ENCODE measurements at regions not wholly inside any gene's neighbourhood (a gene's known extent, or its start where the extent isn't known, plus 50 kb on each side); places are given as distances from the start of the nearest gene placed in this dataset.
"Not testable (repeated sequence)": the region's sequence is repeated elsewhere in the genome, so short reads cannot be mapped to it uniquely, and the experiment has no call there.

DNA sequence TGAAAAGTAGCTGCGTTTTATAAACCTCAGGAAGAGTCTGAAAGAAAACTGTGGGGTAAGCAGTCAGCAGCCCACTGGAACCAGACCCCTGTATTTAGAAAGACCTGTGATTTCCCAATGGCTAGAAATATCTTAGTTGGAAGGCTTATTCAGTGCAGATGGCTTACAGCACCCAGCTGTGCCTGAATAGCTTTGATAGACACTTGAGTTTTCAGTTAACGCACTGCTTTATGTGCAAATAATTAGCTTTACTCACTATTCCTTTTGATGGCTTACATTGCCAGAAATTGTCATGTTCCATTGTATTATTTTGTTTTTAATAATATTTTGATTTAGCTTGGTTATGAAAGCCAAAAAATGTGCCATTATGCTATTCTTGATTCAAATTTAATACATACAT, 465.3 kb upstream of the SYNCRIP start:
- no peaks in the 10 kb centered on the region for H3K27me3 Mint-ChIP-seq (ENCODE audit: low read depth)
- no peak for TF ChIP-seq CTCF (IDR thresholded peaks at IDR 0.05; ENCODE audit: unreplicated experiment in 3 of 3)
- H3K36me3 Mint-ChIP-seq (ENCODE audit: low read depth): no peaks in the 10 kb centered on the region
- no peak overlapping the region for H3K4me3 Mint-ChIP-seq
- no peaks in the 10 kb centered on the region for H3K4me1 Mint-ChIP-seq
- H3K27ac Mint-ChIP-seq: no peak overlapping the region
- peaks cover 15% of the 10 kb centered on the region for H3K9me3 Mint-ChIP-seq

GRCh38 chr6:86087954-86088353, 445.3 kb upstream of the SYNCRIP start:
- H3K27ac Mint-ChIP-seq: no peak overlapping the region
- no peak for TF ChIP-seq CTCF (IDR thresholded peaks at IDR 0.05; ENCODE audit: unreplicated experiment in 3 of 3)
- peaks cover 13% of the 10 kb centered on the region for H3K9me3 Mint-ChIP-seq
- no peaks in the 10 kb centered on the region for H3K36me3 Mint-ChIP-seq (ENCODE audit: low read depth)
- no peaks in the 10 kb centered on the region for H3K4me1 Mint-ChIP-seq
- H3K4me3 Mint-ChIP-seq: no peak overlapping the region
- no peaks in the 10 kb centered on the region for H3K27me3 Mint-ChIP-seq (ENCODE audit: low read depth)

GRCh38 chr6:86079938-86080337, 437.3 kb upstream of the SYNCRIP start:
- no peaks in the 10 kb centered on the region for H3K36me3 Mint-ChIP-seq (ENCODE audit: low read depth)
- no peaks in the 10 kb centered on the region for H3K4me1 Mint-ChIP-seq
- no peaks in the 10 kb centered on the region for H3K27me3 Mint-ChIP-seq (ENCODE audit: low read depth)
- no peaks in the 10 kb centered on the region for H3K9me3 Mint-ChIP-seq
- H3K27ac Mint-ChIP-seq: no peak overlapping the region
- no peak overlapping the region for H3K4me3 Mint-ChIP-seq
- TF ChIP-seq CTCF (IDR thresholded peaks at IDR 0.05; ENCODE audit: unreplicated experiment in 3 of 3): no peak

DNA sequence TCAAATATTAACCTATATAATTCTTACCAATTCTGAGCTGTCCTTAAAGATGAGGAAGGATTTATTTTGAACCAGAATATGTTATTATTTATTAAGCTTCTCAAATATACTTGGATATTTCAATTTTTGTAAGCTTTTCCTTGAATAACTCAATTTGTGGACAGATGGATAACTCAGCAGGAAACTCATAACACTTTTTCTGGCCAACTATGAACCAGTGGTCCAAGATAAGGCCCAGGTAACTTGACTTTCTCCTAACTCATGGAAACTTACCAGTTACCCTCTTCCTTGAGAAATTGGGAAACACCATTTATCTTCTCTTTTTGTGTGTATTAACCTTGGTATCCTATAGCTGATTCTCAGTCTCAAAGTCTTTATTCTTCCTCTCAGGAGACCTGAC, 427.5 kb upstream of the SYNCRIP start:
- Mint-ChIP-seq H3K36me3 (ENCODE audit: low read depth) (no peaks in the 10 kb centered on the region), H3K27ac (no peak overlapping the region), H3K4me1 (no peaks in the 10 kb centered on the region), H3K9me3 (no peaks in the 10 kb centered on the region), H3K27me3 (ENCODE audit: low read depth) (no peaks in the 10 kb centered on the region), H3K4me3 (no peak overlapping the region)
- TF ChIP-seq CTCF (IDR thresholded peaks at IDR 0.05; ENCODE audit: unreplicated experiment in 3 of 3): no peak

GRCh38 chr6:86065002-86065401, 422.3 kb upstream of the SYNCRIP start:
- not testable (repeated sequence) for H3K4me1 Mint-ChIP-seq; H3K4me3 Mint-ChIP-seq; H3K36me3 Mint-ChIP-seq (ENCODE audit: low read depth); H3K27ac Mint-ChIP-seq; H3K9me3 Mint-ChIP-seq; H3K27me3 Mint-ChIP-seq (ENCODE audit: low read depth)

DNA sequence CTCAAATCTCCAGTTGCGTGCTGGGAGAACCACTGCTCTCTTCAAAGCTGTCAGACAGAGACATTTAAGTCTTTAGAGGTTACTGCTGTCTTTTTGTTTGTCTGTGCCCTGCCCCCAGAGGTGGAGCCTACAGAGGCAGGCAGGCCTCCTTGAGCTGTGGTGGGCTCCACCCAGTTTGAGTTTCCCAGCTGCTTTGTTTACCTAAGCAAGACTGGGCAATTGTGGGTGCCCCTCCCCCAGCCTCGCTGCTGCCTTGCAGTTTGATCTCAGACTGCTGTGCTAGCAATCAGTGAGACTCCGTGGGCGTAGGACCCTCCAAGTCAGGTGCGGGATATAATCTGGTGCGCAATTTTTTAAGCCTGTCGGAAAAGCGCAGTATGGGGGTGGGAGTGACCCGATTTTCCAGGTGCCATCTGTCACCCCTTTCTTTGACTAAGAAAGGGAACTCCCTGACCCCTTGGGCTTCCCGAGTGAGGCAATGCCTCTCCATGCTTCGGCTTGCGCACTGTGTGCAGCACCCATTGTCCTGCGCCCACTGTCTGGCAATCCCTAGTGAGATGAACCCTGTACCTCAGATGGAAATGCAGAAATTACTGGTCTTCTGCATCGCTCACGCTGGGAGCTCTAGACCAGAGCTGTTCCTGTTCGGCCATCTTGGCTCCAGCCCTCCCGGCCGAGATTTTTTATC, 414.8 kb upstream of the SYNCRIP start:
- not testable (repeated sequence) for H3K27me3 Mint-ChIP-seq (ENCODE audit: low read depth); H3K27ac Mint-ChIP-seq; H3K36me3 Mint-ChIP-seq (ENCODE audit: low read depth); H3K4me3 Mint-ChIP-seq; H3K4me1 Mint-ChIP-seq
- H3K9me3 Mint-ChIP-seq: peaks cover 10% of the 10 kb centered on the region

DNA sequence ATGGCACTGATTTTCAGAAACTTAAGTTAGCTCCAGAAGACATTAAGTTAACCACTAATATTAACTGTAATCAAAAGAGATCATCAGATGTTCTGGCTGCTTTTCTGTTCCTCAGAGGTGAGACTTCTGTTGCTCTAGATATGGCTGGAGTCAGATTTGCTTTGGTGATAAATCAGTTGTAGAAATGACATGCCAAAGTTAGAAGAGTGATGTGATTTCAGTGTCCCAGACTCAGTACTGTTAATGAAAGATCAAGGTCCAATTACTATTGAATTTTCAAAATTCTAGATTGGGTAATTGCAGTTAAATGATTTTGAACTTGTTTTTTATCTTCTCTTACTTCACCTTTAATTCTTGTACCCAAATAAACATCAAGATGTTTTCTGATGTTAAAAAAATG, 402.4 kb upstream of the SYNCRIP start:
- Mint-ChIP-seq H3K9me3 (peaks cover 4% of the 10 kb centered on the region), H3K36me3 (ENCODE audit: low read depth) (no peaks in the 10 kb centered on the region), H3K4me3 (no peak overlapping the region), H3K27me3 (ENCODE audit: low read depth) (no peaks in the 10 kb centered on the region), H3K4me1 (no peaks in the 10 kb centered on the region), H3K27ac (no peak overlapping the region)
- TF ChIP-seq CTCF (IDR thresholded peaks at IDR 0.05; ENCODE audit: unreplicated experiment in 3 of 3): no peak

Data from nephron (organoid).